ENCODE measurements at regions not wholly inside any gene's neighbourhood (a gene's known extent, or its start where the extent isn't known, plus 50 kb on each side); places are given as distances from the start of the nearest gene placed in this dataset.

DNA sequence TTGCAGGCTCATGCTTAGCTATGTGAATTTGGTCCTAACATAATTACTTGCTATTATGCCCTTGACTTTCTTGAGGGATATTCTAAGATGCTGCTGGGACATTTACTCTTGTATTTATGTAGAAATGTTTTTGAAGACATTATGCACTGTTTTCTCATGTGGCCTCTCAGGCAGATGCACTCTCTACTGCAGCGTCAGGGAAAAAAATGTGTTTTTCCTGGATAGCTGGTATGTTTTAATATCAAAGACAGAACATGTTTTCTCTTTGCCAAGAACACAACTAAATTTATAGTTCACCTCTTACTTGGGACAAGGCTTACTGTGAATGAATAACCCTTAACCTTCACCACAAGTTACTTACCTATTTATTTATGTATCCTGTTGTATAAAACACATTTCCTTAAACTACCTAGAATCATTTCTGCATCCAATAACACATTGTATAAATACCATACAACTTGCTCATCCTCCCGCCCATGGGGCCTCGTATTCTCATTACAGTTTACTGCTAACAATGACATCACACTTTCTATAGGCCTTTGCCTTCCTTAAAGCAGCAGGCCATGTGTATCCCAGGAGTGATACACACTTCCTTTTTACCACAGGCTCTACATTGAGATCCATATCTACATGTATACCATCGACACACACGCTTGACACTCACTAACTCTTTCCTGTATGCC is 178.7 kb downstream of the SLIT2 start:
- TF ChIP-seq, protein P1, sequence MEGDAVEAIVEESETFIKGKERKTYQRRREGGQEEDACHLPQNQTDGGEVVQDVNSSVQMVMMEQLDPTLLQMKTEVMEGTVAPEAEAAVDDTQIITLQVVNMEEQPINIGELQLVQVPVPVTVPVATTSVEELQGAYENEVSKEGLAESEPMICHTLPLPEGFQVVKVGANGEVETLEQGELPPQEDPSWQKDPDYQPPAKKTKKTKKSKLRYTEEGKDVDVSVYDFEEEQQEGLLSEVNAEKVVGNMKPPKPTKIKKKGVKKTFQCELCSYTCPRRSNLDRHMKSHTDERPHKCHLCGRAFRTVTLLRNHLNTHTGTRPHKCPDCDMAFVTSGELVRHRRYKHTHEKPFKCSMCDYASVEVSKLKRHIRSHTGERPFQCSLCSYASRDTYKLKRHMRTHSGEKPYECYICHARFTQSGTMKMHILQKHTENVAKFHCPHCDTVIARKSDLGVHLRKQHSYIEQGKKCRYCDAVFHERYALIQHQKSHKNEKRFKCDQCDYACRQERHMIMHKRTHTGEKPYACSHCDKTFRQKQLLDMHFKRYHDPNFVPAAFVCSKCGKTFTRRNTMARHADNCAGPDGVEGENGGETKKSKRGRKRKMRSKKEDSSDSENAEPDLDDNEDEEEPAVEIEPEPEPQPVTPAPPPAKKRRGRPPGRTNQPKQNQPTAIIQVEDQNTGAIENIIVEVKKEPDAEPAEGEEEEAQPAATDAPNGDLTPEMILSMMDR (conservative IDR thresholded peaks at IDR 0.05; ENCODE audit: low read length): no peak
- no peak for TF ChIP-seq EZH2phosphoT487 (IDR thresholded peaks at IDR 0.05; ENCODE audit: borderline replicate concordance, low read depth, low read length)

All from OCI-LY7 (cell line).